Ovary (tissue), 3 donors: ENCODE measurements at regions not wholly inside any gene's neighbourhood (a gene's known extent, or its start where the extent isn't known, plus 50 kb on each side); places are given as distances from the start of the nearest gene placed in this dataset.
"Not testable (repeated sequence)": the region's sequence is repeated elsewhere in the genome, so short reads cannot be mapped to it uniquely, and the experiment has no call there.

Experiments used
- CTCF ChIP-seq, 3 donors: fragments of 450-650 bp in 2 of 3; fragments of 200-600 bp in 1 of 3; IDR thresholded peaks; one replicate each; pipeline versions ENCODE4 v1.5.1 to v1.8.0; 2016 to 2022; ENCODE audit warnings: antibody characterized with exemption in 3 of 3, mild to moderate bottlenecking in 1 of 3
- EP300 ChIP-seq: sonication (generic); formaldehyde crosslinking; IDR thresholded peaks from one replicate; pipeline ENCODE4 v1.6.1; 2017; ENCODE audit warnings: antibody characterized with exemption
- donor health status: DM: no; HTN: no; CAD: no.

- not testable (repeated sequence) for TF ChIP-seq CTCF (IDR thresholded peaks at IDR 0.05); EP300
Observed at GRCh38 chr1:94348386-94348785, 69.8 kb upstream of the ABCD3 start.
